ENCODE measurements at regions not wholly inside any gene's neighbourhood (a gene's known extent, or its start where the extent isn't known, plus 50 kb on each side); places are given as distances from the start of the nearest gene placed in this dataset.

- no peak for TF ChIP-seq CTCF (IDR thresholded peaks at IDR 0.05)
- TF ChIP-seq POLR2A (IDR thresholded peaks at IDR 0.05), result no peak
These were observed 825.1 kb downstream of the SLC4A3 start for GRCh38 chr2:220452561-220452960.
